IMR-90 (cell line): ENCODE measurements at regions not wholly inside any gene's neighbourhood (a gene's known extent, or its start where the extent isn't known, plus 50 kb on each side); places are given as distances from the start of the nearest gene placed in this dataset.

Source experiments
- BHLHE40 ChIP-seq: fragments of 150-350 bp; IDR thresholded peaks from 2 replicates; pipeline ENCODE4 v1.6.1; 2016; ENCODE audit warnings: mild to moderate bottlenecking, low read depth, low read length
- CHD1 ChIP-seq: IDR thresholded peaks from 2 replicates; pipeline ENCODE4 v1.6.1; 2012; ENCODE audit warnings: low read depth, low read length, improper control_type of control experiment
- MAFK ChIP-seq: IDR thresholded peaks from 2 replicates; pipeline ENCODE4 v1.6.1; 2012; ENCODE audit warnings: low read depth, low read length, improper control_type of control experiment
- POLR2A ChIP-seq: IDR thresholded peaks from 2 replicates; pipeline ENCODE4 v1.6.1; 2012; ENCODE audit warnings: mild to moderate bottlenecking, low read depth, low read length
- RAD21 ChIP-seq: IDR thresholded peaks from 2 replicates; pipeline ENCODE4 v1.6.1; 2012; ENCODE audit warnings: low read length, improper control_type of control experiment
- RCOR1 ChIP-seq: IDR thresholded peaks from 2 replicates; pipeline ENCODE4 v1.6.1; 2012; ENCODE audit warnings: mild to moderate bottlenecking, low read length, improper control_type of control experiment; ENCODE audit not compliant: insufficient replicate concordance
- TF ChIP-seq, protein P1 (sequence below): conservative IDR thresholded peaks from 2 replicates; pipeline ENCODE4 v1.5.1; 2012; ENCODE audit warnings: mild to moderate bottlenecking, low read depth, low read length, improper control_type of control experiment
- TF ChIP-seq, protein P2 (sequence below): fragments of 150-350 bp; IDR thresholded peaks from 2 replicates; pipeline ENCODE4 v1.6.1; 2017; ENCODE audit warnings: mild to moderate bottlenecking, antibody characterized with exemption, low read length, low read depth

DNA sequence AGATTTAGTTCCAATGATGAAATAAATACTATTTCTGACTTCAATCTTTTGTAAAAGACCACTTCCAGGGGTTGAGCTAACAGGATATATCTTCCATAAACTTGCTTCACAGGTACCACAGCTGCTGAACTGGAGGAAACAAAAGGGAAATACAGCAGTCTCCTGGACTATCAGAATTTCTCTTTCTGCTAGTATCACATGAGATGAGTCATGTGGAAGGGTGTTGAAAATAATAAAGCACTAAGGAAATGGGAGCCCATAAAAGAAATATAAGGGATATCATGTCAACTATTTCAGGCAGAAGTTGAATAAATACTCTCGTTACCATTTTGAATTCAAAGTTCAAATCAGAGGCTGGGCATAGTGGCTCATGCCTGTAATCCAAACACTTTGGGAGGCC, 250.3 kb upstream of the NFE2L3 start:
- TF ChIP-seq, protein P1, sequence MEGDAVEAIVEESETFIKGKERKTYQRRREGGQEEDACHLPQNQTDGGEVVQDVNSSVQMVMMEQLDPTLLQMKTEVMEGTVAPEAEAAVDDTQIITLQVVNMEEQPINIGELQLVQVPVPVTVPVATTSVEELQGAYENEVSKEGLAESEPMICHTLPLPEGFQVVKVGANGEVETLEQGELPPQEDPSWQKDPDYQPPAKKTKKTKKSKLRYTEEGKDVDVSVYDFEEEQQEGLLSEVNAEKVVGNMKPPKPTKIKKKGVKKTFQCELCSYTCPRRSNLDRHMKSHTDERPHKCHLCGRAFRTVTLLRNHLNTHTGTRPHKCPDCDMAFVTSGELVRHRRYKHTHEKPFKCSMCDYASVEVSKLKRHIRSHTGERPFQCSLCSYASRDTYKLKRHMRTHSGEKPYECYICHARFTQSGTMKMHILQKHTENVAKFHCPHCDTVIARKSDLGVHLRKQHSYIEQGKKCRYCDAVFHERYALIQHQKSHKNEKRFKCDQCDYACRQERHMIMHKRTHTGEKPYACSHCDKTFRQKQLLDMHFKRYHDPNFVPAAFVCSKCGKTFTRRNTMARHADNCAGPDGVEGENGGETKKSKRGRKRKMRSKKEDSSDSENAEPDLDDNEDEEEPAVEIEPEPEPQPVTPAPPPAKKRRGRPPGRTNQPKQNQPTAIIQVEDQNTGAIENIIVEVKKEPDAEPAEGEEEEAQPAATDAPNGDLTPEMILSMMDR, result no peak
- TF ChIP-seq, protein P2, sequence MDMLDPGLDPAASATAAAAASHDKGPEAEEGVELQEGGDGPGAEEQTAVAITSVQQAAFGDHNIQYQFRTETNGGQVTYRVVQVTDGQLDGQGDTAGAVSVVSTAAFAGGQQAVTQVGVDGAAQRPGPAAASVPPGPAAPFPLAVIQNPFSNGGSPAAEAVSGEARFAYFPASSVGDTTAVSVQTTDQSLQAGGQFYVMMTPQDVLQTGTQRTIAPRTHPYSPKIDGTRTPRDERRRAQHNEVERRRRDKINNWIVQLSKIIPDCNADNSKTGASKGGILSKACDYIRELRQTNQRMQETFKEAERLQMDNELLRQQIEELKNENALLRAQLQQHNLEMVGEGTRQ, result no peak
- TF ChIP-seq RAD21 (no peak), MAFK (no peak), RCOR1 (no peak), POLR2A (no peak), CHD1 (no peak), BHLHE40 (no peak)
